Adrenal gland (tissue), 5 donors: ENCODE measurements at regions not wholly inside any gene's neighbourhood (a gene's known extent, or its start where the extent isn't known, plus 50 kb on each side); places are given as distances from the start of the nearest gene placed in this dataset.

Experiments
- CTCF ChIP-seq, 6 experiments: fragments of 450-650 bp in 4 of 6; fragments of 200-600 bp in 2 of 6; sonication (generic) in 1 of 6; IDR thresholded peaks; 1 replicate in 5 of 6; 2 replicates in 1 of 6; pipeline versions ENCODE4 v1.5.1 to v1.8.0; 2016 to 2021; ENCODE audit warnings: antibody characterized with exemption in 6 of 6, mild to moderate bottlenecking in 2 of 6, moderate library complexity in 1 of 6
- POLR2A ChIP-seq, 2 donors: fragments of 450-650 bp; IDR thresholded peaks; one replicate each; pipeline ENCODE4 v1.6.1; 2017; ENCODE audit warnings: antibody characterized with exemption in 2 of 2, mild to moderate bottlenecking in 2 of 2, moderate library complexity in 1 of 2
- donor health status: DM: no; HTN: no; CAD: no.

GRCh38 chr3:34386309-34386708 lies 587.9 kb downstream of the PDCD6IP start:
- TF ChIP-seq CTCF (IDR thresholded peaks at IDR 0.05) (no peak), POLR2A (IDR thresholded peaks at IDR 0.05) (no peak)
